ENCODE measurements at regions not wholly inside any gene's neighbourhood (a gene's known extent, or its start where the extent isn't known, plus 50 kb on each side); places are given as distances from the start of the nearest gene placed in this dataset.
A peak's percentile ranks its signal among the peaks of the same experiment; 100 is the strongest.

DNA sequence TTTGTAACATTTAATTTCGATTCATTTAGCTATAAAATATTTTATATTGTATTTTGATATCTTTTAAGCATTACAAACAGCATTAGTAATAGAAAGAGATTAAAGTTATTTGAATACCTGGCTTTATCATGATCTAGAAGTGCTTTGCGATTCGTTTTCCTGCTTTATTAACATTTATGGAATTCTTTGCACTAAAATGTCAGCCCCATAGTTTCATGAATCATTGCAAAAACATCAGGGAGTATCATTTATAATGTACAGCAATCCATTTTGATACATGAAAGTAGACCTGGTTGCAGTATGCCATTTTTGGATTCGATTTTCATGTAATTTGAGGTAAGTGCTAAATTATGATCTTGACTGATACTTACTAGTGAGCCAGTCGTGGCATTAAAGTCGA, 108.0 kb upstream of the DPYD start:
- no peaks in the 10 kb centered on the region for H3K27me3 ChIP-seq (ENCODE audit: control insufficient read depth, insufficient read depth, low read length)
- no peaks in the 10 kb centered on the region for H3K36me3 ChIP-seq (ENCODE audit: insufficient read depth, low read length)
- H3K4me1 ChIP-seq (ENCODE audit: control insufficient read depth, insufficient read depth, low read length), result peaks cover 18% of the 10 kb centered on the region
- no peaks in the 10 kb centered on the region for H3K9me3 ChIP-seq (replicated peaks; ENCODE audit: low read length)
- no peak overlapping the region for H3K9ac ChIP-seq (ENCODE audit: low read depth, low read length)
- peak overlapping the region; percentile 19 for H3K4me2 ChIP-seq (ENCODE audit: low read length)
- no peak overlapping the region for H3K4me3 ChIP-seq (ENCODE audit: low read length)

DNA sequence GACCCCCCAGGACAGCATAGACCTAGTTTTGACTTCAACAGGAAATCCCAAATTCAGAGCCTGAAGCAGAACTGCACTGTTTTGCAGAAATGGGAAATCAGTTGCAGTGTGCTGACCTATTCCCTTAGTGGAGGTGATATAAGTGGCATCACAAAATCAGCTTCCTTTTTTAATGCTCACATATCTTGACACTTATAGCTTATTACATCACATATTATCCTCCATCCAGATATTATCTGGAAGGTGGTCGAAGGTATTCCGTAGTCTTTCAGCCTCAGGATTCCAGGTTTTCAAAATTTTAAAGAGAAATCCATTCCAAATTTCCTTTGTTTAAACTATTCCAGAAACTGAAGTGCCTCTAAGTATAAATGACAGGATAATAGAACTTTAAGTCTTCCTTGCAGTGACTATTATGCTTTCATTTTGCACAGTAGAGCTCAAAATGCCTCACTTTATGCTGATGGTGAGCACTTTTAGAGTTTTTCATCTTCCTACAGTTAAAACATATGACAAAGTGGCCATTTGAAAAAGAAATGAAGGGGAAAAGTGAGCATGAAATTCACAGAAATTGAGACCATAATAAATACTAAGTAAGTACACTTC, 106.4 kb upstream of the DPYD start:
- peaks cover 18% of the 10 kb centered on the region for H3K4me1 ChIP-seq (ENCODE audit: control insufficient read depth, insufficient read depth, low read length)
- no peaks in the 10 kb centered on the region for H3K27me3 ChIP-seq (ENCODE audit: control insufficient read depth, insufficient read depth, low read length)
- no peak overlapping the region for H3K4me3 ChIP-seq (ENCODE audit: low read length)
- no peaks in the 10 kb centered on the region for H3K36me3 ChIP-seq (ENCODE audit: insufficient read depth, low read length)
- no peak overlapping the region for H3K9ac ChIP-seq (ENCODE audit: low read depth, low read length)
- no peaks in the 10 kb centered on the region for H3K9me3 ChIP-seq (replicated peaks; ENCODE audit: low read length)
- H3K4me2 ChIP-seq (ENCODE audit: low read length), result no peak overlapping the region

DNA sequence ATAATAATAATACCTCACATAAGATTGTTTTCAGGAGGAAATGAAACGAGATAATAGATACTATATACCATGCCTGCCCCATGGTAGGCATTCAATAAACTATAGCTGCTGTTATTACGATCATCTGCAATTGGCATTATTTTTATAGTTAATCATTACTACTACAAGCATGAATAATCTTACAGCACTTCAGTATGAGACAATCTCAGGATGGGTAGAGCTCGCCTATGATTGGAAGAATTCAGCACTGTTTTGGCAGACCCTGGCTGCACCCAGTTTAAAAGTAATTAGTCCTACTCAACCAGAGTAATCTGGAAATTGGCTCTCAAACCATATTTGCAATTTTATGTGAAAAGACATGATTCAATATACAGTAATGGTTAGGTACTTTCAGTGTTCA, 105.0 kb upstream of the DPYD start:
- no peaks in the 10 kb centered on the region for H3K27me3 ChIP-seq (ENCODE audit: control insufficient read depth, insufficient read depth, low read length)
- no peak overlapping the region for H3K4me2 ChIP-seq (ENCODE audit: low read length)
- no peak overlapping the region for H3K4me3 ChIP-seq (ENCODE audit: low read length)
- peaks cover 10% of the 10 kb centered on the region for H3K4me1 ChIP-seq (ENCODE audit: control insufficient read depth, insufficient read depth, low read length)
- H3K9me3 ChIP-seq (replicated peaks; ENCODE audit: low read length), result no peaks in the 10 kb centered on the region
- no peak overlapping the region for H3K9ac ChIP-seq (ENCODE audit: low read depth, low read length)
- no peaks in the 10 kb centered on the region for H3K36me3 ChIP-seq (ENCODE audit: insufficient read depth, low read length)

DNA sequence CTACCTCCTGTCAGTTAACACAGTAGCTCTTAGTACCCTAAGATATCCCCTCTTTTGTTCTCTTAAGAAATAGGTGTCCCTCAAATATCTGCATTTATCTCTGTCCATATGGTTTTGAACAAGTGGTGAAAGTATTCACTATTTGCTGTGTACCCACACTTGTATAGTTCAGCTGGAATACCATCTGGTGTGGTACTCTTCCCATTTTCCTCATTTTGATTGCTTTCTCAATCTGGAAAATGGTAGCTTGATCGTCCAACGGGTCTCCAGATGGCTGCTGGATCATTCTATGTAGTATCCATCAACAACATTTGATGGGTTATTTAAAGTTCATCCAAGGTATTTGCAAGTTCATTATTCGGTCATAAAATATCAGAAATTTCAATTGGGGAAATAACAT, 100.3 kb upstream of the DPYD start:
- no peaks in the 10 kb centered on the region for H3K4me1 ChIP-seq (ENCODE audit: control insufficient read depth, insufficient read depth, low read length)
- no peaks in the 10 kb centered on the region for H3K9me3 ChIP-seq (replicated peaks; ENCODE audit: low read length)
- no peaks in the 10 kb centered on the region for H3K27me3 ChIP-seq (ENCODE audit: control insufficient read depth, insufficient read depth, low read length)
- no peaks in the 10 kb centered on the region for H3K36me3 ChIP-seq (ENCODE audit: insufficient read depth, low read length)
- no peak overlapping the region for H3K4me2 ChIP-seq (ENCODE audit: low read length)
- no peak overlapping the region for H3K4me3 ChIP-seq (ENCODE audit: low read length)
- no peak overlapping the region for H3K9ac ChIP-seq (ENCODE audit: low read depth, low read length)

DNA sequence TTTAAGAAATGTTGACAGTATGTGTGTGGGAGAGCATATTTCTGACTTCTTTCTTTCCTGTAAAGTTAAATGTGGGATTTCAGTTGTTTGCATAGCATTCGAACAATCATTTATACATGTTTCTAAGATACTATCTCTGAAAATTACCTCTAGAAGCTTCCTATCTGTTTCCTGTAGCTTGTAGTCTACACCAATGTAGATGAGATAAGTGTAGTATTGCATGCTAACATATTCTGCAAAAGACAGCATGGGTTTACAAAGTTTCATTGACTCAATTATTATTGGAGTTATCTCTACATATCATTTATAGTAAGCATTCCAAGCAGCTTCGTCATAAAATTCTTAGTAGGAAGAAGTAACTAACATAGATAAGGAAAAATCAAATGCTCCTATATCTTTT, 98.9 kb upstream of the DPYD start:
- no peaks in the 10 kb centered on the region for H3K9me3 ChIP-seq (replicated peaks; ENCODE audit: low read length)
- H3K27me3 ChIP-seq (ENCODE audit: control insufficient read depth, insufficient read depth, low read length), result no peaks in the 10 kb centered on the region
- H3K4me1 ChIP-seq (ENCODE audit: control insufficient read depth, insufficient read depth, low read length), result no peaks in the 10 kb centered on the region
- H3K4me2 ChIP-seq (ENCODE audit: low read length), result no peak overlapping the region
- no peak overlapping the region for H3K4me3 ChIP-seq (ENCODE audit: low read length)
- H3K9ac ChIP-seq (ENCODE audit: low read depth, low read length), result no peak overlapping the region
- H3K36me3 ChIP-seq (ENCODE audit: insufficient read depth, low read length), result no peaks in the 10 kb centered on the region

DNA sequence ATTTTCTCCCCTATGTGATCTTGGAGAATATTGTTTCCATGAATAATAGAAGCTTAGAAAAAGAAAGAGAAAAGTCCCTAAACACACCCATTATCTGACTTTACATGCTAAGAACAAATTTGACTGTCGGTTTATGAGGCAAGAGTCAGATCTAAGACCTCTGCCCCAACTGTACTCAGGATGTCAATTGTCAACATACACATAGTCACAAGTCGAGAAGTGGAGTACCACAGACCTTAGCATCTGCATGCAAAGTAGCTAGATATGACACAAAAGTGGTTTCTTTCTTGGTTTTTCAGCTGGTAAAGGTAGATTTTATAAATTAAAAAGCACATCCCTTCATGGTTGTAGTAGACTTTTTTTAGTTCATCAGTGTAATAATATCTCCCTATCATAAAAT, 97.2 kb upstream of the DPYD start:
- no peaks in the 10 kb centered on the region for H3K9me3 ChIP-seq (replicated peaks; ENCODE audit: low read length)
- no peaks in the 10 kb centered on the region for H3K4me1 ChIP-seq (ENCODE audit: control insufficient read depth, insufficient read depth, low read length)
- H3K9ac ChIP-seq (ENCODE audit: low read depth, low read length), result no peak overlapping the region
- H3K27me3 ChIP-seq (ENCODE audit: control insufficient read depth, insufficient read depth, low read length), result no peaks in the 10 kb centered on the region
- H3K4me3 ChIP-seq (ENCODE audit: low read length), result no peak overlapping the region
- no peak overlapping the region for H3K4me2 ChIP-seq (ENCODE audit: low read length)
- no peaks in the 10 kb centered on the region for H3K36me3 ChIP-seq (ENCODE audit: insufficient read depth, low read length)

DNA sequence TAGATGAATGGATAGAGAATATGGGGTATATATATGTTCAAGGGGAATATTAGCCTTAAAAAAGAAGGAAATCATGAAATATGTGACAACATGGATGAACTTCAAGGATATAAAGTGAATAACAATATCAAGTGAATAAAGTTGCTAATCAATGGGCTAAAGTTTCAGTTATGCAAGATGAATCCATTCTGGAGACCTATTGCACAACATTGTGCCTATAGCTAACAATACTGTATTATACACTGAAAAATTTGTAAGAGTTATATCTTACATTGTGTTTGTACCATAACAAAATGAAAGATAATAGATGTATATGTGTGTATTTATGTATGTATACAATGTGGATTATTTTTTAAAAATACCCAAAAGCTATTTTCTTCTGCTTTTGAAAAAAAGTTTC, 96.3 kb upstream of the DPYD start:
- Histone ChIP-seq H3K9me3 (replicated peaks; ENCODE audit: low read length) (no peaks in the 10 kb centered on the region), H3K27me3 (ENCODE audit: control insufficient read depth, insufficient read depth, low read length) (no peaks in the 10 kb centered on the region), H3K36me3 (ENCODE audit: insufficient read depth, low read length) (no peaks in the 10 kb centered on the region), H3K4me3 (ENCODE audit: low read length) (no peak overlapping the region), H3K4me2 (ENCODE audit: low read length) (no peak overlapping the region), H3K9ac (ENCODE audit: low read depth, low read length) (no peak overlapping the region), H3K4me1 (ENCODE audit: control insufficient read depth, insufficient read depth, low read length) (no peaks in the 10 kb centered on the region)

DNA sequence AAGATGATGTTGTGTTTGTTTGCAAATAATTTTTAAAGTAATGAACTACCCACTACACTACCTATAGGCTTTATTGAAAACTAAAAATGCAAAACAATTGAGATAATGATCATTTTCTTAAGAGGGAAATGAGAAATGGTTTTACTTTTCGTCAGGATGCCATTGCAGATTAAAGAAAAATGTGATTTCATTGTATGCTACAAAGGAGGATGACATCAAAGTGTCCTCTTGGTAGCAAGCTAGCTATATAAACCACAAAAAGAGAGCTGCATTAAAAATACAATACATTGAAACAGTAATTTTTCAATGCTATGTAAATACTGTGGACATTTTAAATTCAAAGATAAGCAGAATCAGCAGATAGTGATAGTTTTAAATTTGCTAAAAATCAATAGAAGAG, 87.5 kb upstream of the DPYD start:
- Histone ChIP-seq H3K9ac (ENCODE audit: low read depth, low read length) (no peak overlapping the region), H3K4me3 (ENCODE audit: low read length) (no peak overlapping the region)

DNA sequence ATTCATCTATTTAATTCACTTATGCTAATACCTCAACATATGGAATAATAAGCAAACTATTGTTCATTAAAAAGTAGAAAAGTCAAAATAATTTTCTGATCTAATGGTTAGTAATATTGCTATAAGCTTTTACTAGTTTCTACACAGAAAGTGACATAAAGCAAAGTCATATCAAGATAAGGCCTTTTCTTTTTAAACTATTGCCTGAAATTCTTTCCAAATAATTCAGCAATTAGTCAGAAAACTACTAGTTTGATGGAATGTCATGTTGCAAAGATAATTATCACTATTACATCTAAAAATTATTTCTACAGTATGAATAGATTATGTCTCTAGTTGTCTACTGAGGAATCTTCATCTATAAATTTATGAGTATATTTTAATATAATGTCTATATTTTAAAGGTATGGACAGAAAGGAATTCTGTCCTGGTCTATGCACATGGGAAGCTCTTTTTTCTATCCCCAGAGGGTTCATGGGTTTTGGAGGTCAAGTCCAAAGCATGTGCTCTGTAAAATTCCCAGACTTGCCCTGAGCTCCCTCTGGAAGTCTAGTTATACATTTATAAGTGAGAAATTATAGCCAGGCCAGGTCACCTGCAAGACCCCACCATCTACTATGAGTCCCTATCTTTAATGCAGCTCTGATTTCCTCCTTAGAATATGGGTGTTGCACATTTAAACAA, 84.6 kb upstream of the DPYD start:
- Histone ChIP-seq H3K4me1 (ENCODE audit: control insufficient read depth, insufficient read depth, low read length) (peaks cover 19% of the 10 kb centered on the region), H3K9me3 (replicated peaks; ENCODE audit: low read length) (no peaks in the 10 kb centered on the region), H3K4me2 (ENCODE audit: low read length) (no peak overlapping the region), H3K4me3 (ENCODE audit: low read length) (no peak overlapping the region), H3K36me3 (ENCODE audit: insufficient read depth, low read length) (no peaks in the 10 kb centered on the region), H3K9ac (ENCODE audit: low read depth, low read length) (no peak overlapping the region), H3K27me3 (ENCODE audit: control insufficient read depth, insufficient read depth, low read length) (no peaks in the 10 kb centered on the region)

More for the DNA sequence above, 87.5 kb upstream of the DPYD start:
- no peaks in the 10 kb centered on the region for H3K36me3 ChIP-seq (ENCODE audit: insufficient read depth, low read length)
- H3K4me2 ChIP-seq (ENCODE audit: low read length), result peak overlapping the region; percentile 53
- peaks cover 19% of the 10 kb centered on the region for H3K4me1 ChIP-seq (ENCODE audit: control insufficient read depth, insufficient read depth, low read length)
- no peaks in the 10 kb centered on the region for H3K9me3 ChIP-seq (replicated peaks; ENCODE audit: low read length)
- H3K27me3 ChIP-seq (ENCODE audit: control insufficient read depth, insufficient read depth, low read length), result no peaks in the 10 kb centered on the region

DNA sequence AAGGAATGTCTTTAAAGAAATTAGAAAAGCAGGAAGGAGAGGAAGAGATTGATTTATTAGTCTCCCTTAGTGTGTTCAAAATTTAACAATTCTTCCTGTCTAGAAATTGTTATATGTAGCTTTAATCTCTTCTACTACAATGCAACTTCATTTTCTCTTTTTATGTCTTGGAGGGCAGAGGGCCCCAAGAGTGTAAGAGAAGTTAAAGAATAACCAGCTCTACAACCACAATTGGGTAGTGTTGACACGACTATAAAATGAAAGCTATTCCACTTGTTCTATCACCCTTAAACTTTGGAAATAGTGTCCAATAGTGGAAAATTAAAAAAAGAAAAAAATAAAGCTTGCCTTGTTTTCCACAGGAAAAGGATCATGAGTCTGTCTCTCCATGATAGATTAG, 82.6 kb upstream of the DPYD start:
- H3K36me3 ChIP-seq (ENCODE audit: insufficient read depth, low read length), result no peaks in the 10 kb centered on the region
- peaks cover 18% of the 10 kb centered on the region for H3K4me1 ChIP-seq (ENCODE audit: control insufficient read depth, insufficient read depth, low read length)
- H3K27me3 ChIP-seq (ENCODE audit: control insufficient read depth, insufficient read depth, low read length), result no peaks in the 10 kb centered on the region
- no peak overlapping the region for H3K4me2 ChIP-seq (ENCODE audit: low read length)
- H3K4me3 ChIP-seq (ENCODE audit: low read length), result no peak overlapping the region
- no peaks in the 10 kb centered on the region for H3K9me3 ChIP-seq (replicated peaks; ENCODE audit: low read length)
- H3K9ac ChIP-seq (ENCODE audit: low read depth, low read length), result no peak overlapping the region

DNA sequence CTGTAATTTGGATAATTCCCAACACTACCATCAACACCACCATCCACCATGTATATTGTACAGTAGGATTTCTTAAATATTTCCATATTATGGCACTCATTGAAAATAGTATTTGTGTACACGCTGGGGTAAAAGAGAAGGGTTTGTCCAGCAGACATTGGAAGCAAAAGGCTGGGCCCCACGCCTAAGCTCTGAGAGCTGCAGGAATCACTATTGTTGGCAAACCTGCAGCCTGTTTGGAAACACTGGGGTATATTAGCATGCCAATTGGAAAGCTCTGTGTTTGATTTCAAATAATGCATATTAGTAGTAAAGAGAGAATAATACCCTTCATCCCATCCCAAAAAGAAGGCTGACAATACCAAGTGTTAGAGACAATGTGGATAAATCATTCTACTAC, 81.5 kb upstream of the DPYD start:
- Histone ChIP-seq H3K9ac (ENCODE audit: low read depth, low read length) (no peak overlapping the region), H3K4me3 (ENCODE audit: low read length) (no peak overlapping the region), H3K4me1 (ENCODE audit: control insufficient read depth, insufficient read depth, low read length) (peaks cover 17% of the 10 kb centered on the region), H3K9me3 (replicated peaks; ENCODE audit: low read length) (no peaks in the 10 kb centered on the region), H3K36me3 (ENCODE audit: insufficient read depth, low read length) (no peaks in the 10 kb centered on the region), H3K4me2 (ENCODE audit: low read length) (no peak overlapping the region), H3K27me3 (ENCODE audit: control insufficient read depth, insufficient read depth, low read length) (no peaks in the 10 kb centered on the region)

DNA sequence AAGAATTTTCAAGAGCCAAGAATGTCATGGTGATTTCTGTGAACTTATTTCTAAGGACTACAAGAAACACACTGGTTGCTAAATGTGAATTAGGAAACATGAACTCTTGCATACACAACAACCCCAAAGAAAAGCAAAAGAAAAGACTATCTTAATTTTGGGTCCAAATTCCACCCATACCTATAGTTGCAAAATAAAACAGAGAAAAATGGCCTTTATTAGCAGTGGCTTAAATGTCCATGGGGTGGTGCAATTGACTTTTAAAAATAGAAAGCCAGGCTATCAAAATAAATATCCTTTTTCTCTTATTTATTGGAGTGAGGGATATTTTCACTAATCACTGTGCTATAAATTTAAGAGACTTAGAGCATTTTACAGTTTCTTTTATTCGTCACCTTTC, 80.9 kb upstream of the DPYD start:
- Histone ChIP-seq H3K9ac (ENCODE audit: low read depth, low read length) (no peak overlapping the region), H3K36me3 (ENCODE audit: insufficient read depth, low read length) (no peaks in the 10 kb centered on the region), H3K4me1 (ENCODE audit: control insufficient read depth, insufficient read depth, low read length) (peaks cover 17% of the 10 kb centered on the region), H3K27me3 (ENCODE audit: control insufficient read depth, insufficient read depth, low read length) (no peaks in the 10 kb centered on the region), H3K4me2 (ENCODE audit: low read length) (no peak overlapping the region), H3K4me3 (ENCODE audit: low read length) (no peak overlapping the region), H3K9me3 (replicated peaks; ENCODE audit: low read length) (no peaks in the 10 kb centered on the region)
